ENCODE measurements at regions not wholly inside any gene's neighbourhood (a gene's known extent, or its start where the extent isn't known, plus 50 kb on each side); places are given as distances from the start of the nearest gene placed in this dataset.

GRCh38 chr1:87204441-87204840 is 124.2 kb upstream of the LMO4 start:
- Histone ChIP-seq H3K9ac (ENCODE audit: low read depth in 1 of 2, low read length in 2 of 2) (no peak overlapping the region), H3K4me3 (ENCODE audit: low read length in 2 of 2) (no peak overlapping the region), H3K4me1 (ENCODE audit: control insufficient read depth in 2 of 2, insufficient read depth in 2 of 2, low read length in 2 of 2) (no peaks in the 10 kb centered on the region), H3K9me3 (ENCODE audit: control insufficient read depth in 2 of 2, low read length in 2 of 2) (no peaks in the 10 kb centered on the region), H3K36me3 (ENCODE audit: control insufficient read depth in 2 of 2, insufficient read depth in 2 of 2, low read length in 2 of 2) (no peaks in the 10 kb centered on the region), H3K27ac (ENCODE audit: low read depth in 2 of 2, low read length in 2 of 2) (no peak overlapping the region), H3K27me3 (ENCODE audit: control insufficient read depth in 2 of 2, insufficient read depth in 2 of 2, low read length in 2 of 2) (no peaks in the 10 kb centered on the region)

DNA sequence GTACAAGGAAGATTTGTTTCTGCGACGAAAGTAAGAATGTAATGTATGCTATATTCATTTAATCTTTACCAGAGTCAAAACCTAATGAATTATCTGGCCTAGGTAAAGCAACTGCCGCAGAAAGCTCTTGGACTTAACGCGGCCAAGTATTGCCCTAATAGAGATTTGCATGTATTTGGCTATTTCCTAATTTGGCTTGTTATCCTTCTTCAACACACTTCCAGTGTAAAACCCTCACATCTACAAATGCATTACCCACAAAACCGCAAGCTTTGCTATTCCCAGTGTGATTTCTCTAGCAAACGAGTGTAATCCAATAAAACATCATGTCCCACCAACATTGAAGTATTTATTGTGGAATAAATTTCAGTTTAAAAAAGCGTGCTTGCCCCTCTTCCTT is 123.8 kb upstream of the LMO4 start:
- H3K27ac ChIP-seq (ENCODE audit: low read depth in 2 of 2, low read length in 2 of 2): no peak overlapping the region
- no peaks in the 10 kb centered on the region for H3K27me3 ChIP-seq (ENCODE audit: control insufficient read depth in 2 of 2, insufficient read depth in 2 of 2, low read length in 2 of 2)
- no peaks in the 10 kb centered on the region for H3K36me3 ChIP-seq (ENCODE audit: control insufficient read depth in 2 of 2, insufficient read depth in 2 of 2, low read length in 2 of 2)
- H3K9ac ChIP-seq (ENCODE audit: low read depth in 1 of 2, low read length in 2 of 2): no peak overlapping the region
- H3K4me3 ChIP-seq (ENCODE audit: low read length in 2 of 2): no peak overlapping the region
- H3K9me3 ChIP-seq (ENCODE audit: control insufficient read depth in 2 of 2, low read length in 2 of 2): no peaks in the 10 kb centered on the region
- no peaks in the 10 kb centered on the region for H3K4me1 ChIP-seq (ENCODE audit: control insufficient read depth in 2 of 2, insufficient read depth in 2 of 2, low read length in 2 of 2)

- Histone ChIP-seq H3K4me3 (ENCODE audit: low read length in 2 of 2) (no peak overlapping the region), H3K9ac (ENCODE audit: low read depth in 1 of 2, low read length in 2 of 2) (no peak overlapping the region), H3K36me3 (ENCODE audit: control insufficient read depth in 2 of 2, insufficient read depth in 2 of 2, low read length in 2 of 2) (no peaks in the 10 kb centered on the region), H3K4me1 (ENCODE audit: control insufficient read depth in 2 of 2, insufficient read depth in 2 of 2, low read length in 2 of 2) (no peaks in the 10 kb centered on the region), H3K9me3 (ENCODE audit: control insufficient read depth in 2 of 2, low read length in 2 of 2) (no peaks in the 10 kb centered on the region), H3K27me3 (ENCODE audit: control insufficient read depth in 2 of 2, insufficient read depth in 2 of 2, low read length in 2 of 2) (no peaks in the 10 kb centered on the region), H3K27ac (ENCODE audit: low read depth in 2 of 2, low read length in 2 of 2) (no peak overlapping the region)
Observed at GRCh38 chr1:87206044-87206831, 122.4 kb upstream of the LMO4 start.

DNA sequence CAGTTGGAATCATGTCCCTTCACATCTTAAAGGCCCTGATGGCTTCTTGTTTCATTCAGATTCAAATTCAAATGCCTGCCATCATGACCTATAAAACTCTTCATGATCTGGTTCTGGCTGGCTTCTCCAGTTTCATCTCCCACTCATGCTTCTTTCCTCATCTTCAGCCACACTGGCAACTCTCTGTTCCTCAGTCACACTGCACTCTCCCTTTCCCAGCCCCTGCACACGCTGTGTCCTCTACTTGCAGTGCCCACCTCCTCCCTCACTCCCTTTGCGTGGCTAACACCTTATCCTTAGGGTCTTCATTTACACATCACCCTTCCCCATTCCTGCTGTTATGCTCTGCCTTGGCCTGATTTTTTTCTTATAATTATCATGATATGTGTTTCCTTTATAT is 120.6 kb upstream of the LMO4 start:
- no peaks in the 10 kb centered on the region for H3K9me3 ChIP-seq (ENCODE audit: control insufficient read depth in 2 of 2, low read length in 2 of 2)
- no peak overlapping the region for H3K9ac ChIP-seq (ENCODE audit: low read depth in 1 of 2, low read length in 2 of 2)
- H3K27ac ChIP-seq (ENCODE audit: low read depth in 2 of 2, low read length in 2 of 2): no peak overlapping the region
- H3K4me1 ChIP-seq (ENCODE audit: control insufficient read depth in 2 of 2, insufficient read depth in 2 of 2, low read length in 2 of 2): no peaks in the 10 kb centered on the region
- no peak overlapping the region for H3K4me3 ChIP-seq (ENCODE audit: low read length in 2 of 2)
- no peaks in the 10 kb centered on the region for H3K27me3 ChIP-seq (ENCODE audit: control insufficient read depth in 2 of 2, insufficient read depth in 2 of 2, low read length in 2 of 2)
- no peaks in the 10 kb centered on the region for H3K36me3 ChIP-seq (ENCODE audit: control insufficient read depth in 2 of 2, insufficient read depth in 2 of 2, low read length in 2 of 2)

DNA sequence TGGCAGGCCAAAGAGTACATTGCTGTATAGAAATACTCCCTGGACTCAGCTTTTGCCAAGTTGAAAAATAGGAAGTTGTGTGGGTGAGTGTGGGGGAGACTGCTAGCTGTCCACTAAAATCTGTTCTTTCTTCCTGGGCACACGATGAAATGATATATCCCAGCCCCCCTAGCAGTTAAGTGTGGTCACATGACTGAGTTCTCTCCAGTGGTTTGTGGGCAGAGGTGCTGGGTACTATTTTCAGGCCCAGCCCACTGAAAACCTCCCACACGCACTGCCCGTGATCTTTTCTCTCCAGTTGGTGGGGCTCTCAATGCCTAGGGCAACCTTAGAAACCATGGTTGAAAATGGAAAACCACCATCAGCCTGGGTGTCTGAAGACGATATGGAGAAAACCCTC is 119.7 kb upstream of the LMO4 start:
- Histone ChIP-seq H3K4me3 (ENCODE audit: low read length in 2 of 2) (no peak overlapping the region), H3K9ac (ENCODE audit: low read depth in 1 of 2, low read length in 2 of 2) (no peak overlapping the region), H3K27ac (ENCODE audit: low read depth in 2 of 2, low read length in 2 of 2) (no peak overlapping the region), H3K4me1 (ENCODE audit: control insufficient read depth in 2 of 2, insufficient read depth in 2 of 2, low read length in 2 of 2) (no peaks in the 10 kb centered on the region), H3K27me3 (ENCODE audit: control insufficient read depth in 2 of 2, insufficient read depth in 2 of 2, low read length in 2 of 2) (no peaks in the 10 kb centered on the region), H3K9me3 (ENCODE audit: control insufficient read depth in 2 of 2, low read length in 2 of 2) (no peaks in the 10 kb centered on the region), H3K36me3 (ENCODE audit: control insufficient read depth in 2 of 2, insufficient read depth in 2 of 2, low read length in 2 of 2) (no peaks in the 10 kb centered on the region)

DNA sequence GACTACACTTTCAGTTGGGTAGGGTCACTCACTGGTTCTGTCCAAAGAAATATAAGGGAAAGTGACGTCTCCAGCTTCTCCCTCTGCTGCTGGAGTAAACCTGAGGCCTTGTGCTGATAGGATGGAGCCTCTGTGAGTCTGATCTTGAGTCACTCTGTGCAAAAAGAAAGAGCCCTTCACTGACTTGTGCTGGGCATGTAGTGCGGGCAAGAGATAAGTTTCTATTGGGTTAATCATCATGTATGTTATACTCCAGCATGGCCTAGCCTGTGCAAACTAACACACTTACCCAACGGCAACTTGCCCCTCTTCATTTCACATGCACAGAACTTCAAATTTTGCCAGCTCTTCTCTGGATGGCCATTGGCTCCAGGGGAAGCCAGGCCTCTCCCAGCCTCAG is 118.5 kb upstream of the LMO4 start:
- no peak overlapping the region for H3K27ac ChIP-seq (ENCODE audit: low read depth in 2 of 2, low read length in 2 of 2)
- H3K36me3 ChIP-seq (ENCODE audit: control insufficient read depth in 2 of 2, insufficient read depth in 2 of 2, low read length in 2 of 2): no peaks in the 10 kb centered on the region
- no peaks in the 10 kb centered on the region for H3K9me3 ChIP-seq (ENCODE audit: control insufficient read depth in 2 of 2, low read length in 2 of 2)
- H3K4me3 ChIP-seq (ENCODE audit: low read length in 2 of 2): no peak overlapping the region
- no peaks in the 10 kb centered on the region for H3K27me3 ChIP-seq (ENCODE audit: control insufficient read depth in 2 of 2, insufficient read depth in 2 of 2, low read length in 2 of 2)
- H3K4me1 ChIP-seq (ENCODE audit: control insufficient read depth in 2 of 2, insufficient read depth in 2 of 2, low read length in 2 of 2): no peaks in the 10 kb centered on the region
- no peak overlapping the region for H3K9ac ChIP-seq (ENCODE audit: low read depth in 1 of 2, low read length in 2 of 2)

DNA sequence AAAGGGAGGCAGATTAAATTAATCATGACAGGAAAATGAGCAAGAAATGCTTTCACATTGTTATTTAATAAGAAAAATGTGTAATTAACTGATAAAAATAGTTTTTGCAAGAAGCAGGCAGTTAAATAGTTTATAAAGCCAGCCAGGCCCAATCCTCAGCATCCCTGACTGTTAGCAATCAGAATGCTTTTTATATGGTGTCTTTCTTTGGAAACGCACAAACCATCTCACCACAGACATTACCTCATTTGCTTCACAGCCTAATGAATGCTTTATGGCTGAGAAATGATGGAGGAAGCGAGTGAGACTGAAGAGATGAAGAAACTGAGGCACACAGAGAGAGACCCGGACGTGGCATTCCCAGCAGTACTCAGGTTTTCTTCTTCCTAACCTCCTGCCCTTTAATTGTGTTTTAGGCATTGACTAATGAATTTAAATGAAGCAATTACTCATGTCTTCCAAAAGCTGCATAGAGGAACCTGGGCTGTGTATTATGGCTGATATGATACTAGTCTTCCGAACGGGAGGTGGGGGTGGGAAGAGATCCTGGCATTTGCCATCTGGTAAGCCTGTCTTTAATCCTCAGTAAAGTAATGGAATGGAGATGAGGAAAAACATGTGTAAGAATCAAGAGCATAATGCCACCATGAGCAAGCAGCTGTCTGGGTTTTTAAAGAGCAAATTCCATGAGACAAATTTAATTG is 116.1 kb upstream of the LMO4 start:
- H3K36me3 ChIP-seq (ENCODE audit: control insufficient read depth in 2 of 2, insufficient read depth in 2 of 2, low read length in 2 of 2): no peaks in the 10 kb centered on the region
- no peaks in the 10 kb centered on the region for H3K9me3 ChIP-seq (ENCODE audit: control insufficient read depth in 2 of 2, low read length in 2 of 2)
- no peaks in the 10 kb centered on the region for H3K27me3 ChIP-seq (ENCODE audit: control insufficient read depth in 2 of 2, insufficient read depth in 2 of 2, low read length in 2 of 2)
- no peaks in the 10 kb centered on the region for H3K4me1 ChIP-seq (ENCODE audit: control insufficient read depth in 2 of 2, insufficient read depth in 2 of 2, low read length in 2 of 2)
- H3K27ac ChIP-seq (ENCODE audit: low read depth in 2 of 2, low read length in 2 of 2): no peak overlapping the region
- H3K9ac ChIP-seq (ENCODE audit: low read depth in 1 of 2, low read length in 2 of 2): no peak overlapping the region
- H3K4me3 ChIP-seq (ENCODE audit: low read length in 2 of 2): no peak overlapping the region

GRCh38 chr1:87213135-87213515 is 115.6 kb upstream of the LMO4 start:
- Histone ChIP-seq H3K27me3 (ENCODE audit: control insufficient read depth in 2 of 2, insufficient read depth in 2 of 2, low read length in 2 of 2) (no peaks in the 10 kb centered on the region), H3K27ac (ENCODE audit: low read depth in 2 of 2, low read length in 2 of 2) (no peak overlapping the region), H3K4me3 (ENCODE audit: low read length in 2 of 2) (no peak overlapping the region), H3K9ac (ENCODE audit: low read depth in 1 of 2, low read length in 2 of 2) (no peak overlapping the region), H3K4me1 (ENCODE audit: control insufficient read depth in 2 of 2, insufficient read depth in 2 of 2, low read length in 2 of 2) (no peaks in the 10 kb centered on the region), H3K9me3 (ENCODE audit: control insufficient read depth in 2 of 2, low read length in 2 of 2) (no peaks in the 10 kb centered on the region), H3K36me3 (ENCODE audit: control insufficient read depth in 2 of 2, insufficient read depth in 2 of 2, low read length in 2 of 2) (no peaks in the 10 kb centered on the region)

DNA sequence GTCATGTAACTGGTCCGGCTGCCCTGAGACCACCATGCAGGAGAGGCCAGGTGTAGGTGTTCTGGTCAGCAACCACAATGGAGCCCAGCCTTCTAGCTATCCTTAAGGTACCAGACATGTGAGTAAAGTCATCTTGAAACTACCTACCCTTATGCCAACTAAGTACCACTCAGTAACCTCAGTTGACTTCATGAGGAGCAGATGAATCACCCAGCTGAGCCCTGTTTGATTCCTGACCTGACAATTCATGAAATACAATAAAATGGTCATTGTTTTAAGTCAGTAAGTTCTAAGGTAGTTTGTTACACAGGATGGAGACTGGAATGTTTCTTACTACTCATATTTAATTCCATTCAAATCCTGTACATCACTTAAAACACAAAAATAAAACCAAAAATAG is 113.1 kb upstream of the LMO4 start:
- H3K27me3 ChIP-seq (ENCODE audit: control insufficient read depth in 2 of 2, insufficient read depth in 2 of 2, low read length in 2 of 2): no peaks in the 10 kb centered on the region
- no peaks in the 10 kb centered on the region for H3K4me1 ChIP-seq (ENCODE audit: control insufficient read depth in 2 of 2, insufficient read depth in 2 of 2, low read length in 2 of 2)
- no peak overlapping the region for H3K27ac ChIP-seq (ENCODE audit: low read depth in 2 of 2, low read length in 2 of 2)
- H3K9ac ChIP-seq (ENCODE audit: low read depth in 1 of 2, low read length in 2 of 2): no peak overlapping the region
- no peaks in the 10 kb centered on the region for H3K36me3 ChIP-seq (ENCODE audit: control insufficient read depth in 2 of 2, insufficient read depth in 2 of 2, low read length in 2 of 2)
- H3K4me3 ChIP-seq (ENCODE audit: low read length in 2 of 2): no peak overlapping the region
- H3K9me3 ChIP-seq (ENCODE audit: control insufficient read depth in 2 of 2, low read length in 2 of 2): no peaks in the 10 kb centered on the region

DNA sequence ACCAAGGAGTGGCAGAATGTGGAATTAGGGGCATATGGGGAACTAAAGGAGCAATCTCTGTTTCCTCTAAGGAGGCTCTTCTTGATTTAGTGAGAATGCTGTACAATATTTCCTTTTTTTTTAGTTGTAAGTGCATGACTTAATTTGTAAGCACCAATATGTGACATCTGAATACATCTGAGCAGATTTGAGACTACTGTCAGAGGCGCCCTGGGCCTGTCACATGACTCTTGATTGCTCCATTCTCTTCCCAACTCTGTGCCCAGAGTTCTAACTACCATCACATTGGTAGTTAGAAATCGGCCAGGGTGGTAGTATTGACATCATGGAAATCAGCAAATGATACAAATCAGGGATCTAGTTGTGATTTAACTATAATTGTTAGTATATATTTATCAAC is 110.1 kb upstream of the LMO4 start:
- Histone ChIP-seq H3K9ac (ENCODE audit: low read depth in 1 of 2, low read length in 2 of 2) (no peak overlapping the region), H3K27ac (ENCODE audit: low read depth in 2 of 2, low read length in 2 of 2) (no peak overlapping the region), H3K9me3 (ENCODE audit: control insufficient read depth in 2 of 2, low read length in 2 of 2) (no peaks in the 10 kb centered on the region), H3K36me3 (ENCODE audit: control insufficient read depth in 2 of 2, insufficient read depth in 2 of 2, low read length in 2 of 2) (no peaks in the 10 kb centered on the region), H3K4me1 (ENCODE audit: control insufficient read depth in 2 of 2, insufficient read depth in 2 of 2, low read length in 2 of 2) (no peaks in the 10 kb centered on the region), H3K4me3 (ENCODE audit: low read length in 2 of 2) (no peak overlapping the region), H3K27me3 (ENCODE audit: control insufficient read depth in 2 of 2, insufficient read depth in 2 of 2, low read length in 2 of 2) (no peaks in the 10 kb centered on the region)

All from mucosa of rectum (tissue), 2 donors.